ENCODE measurements at regions not wholly inside any gene's neighbourhood (a gene's known extent, or its start where the extent isn't known, plus 50 kb on each side); places are given as distances from the start of the nearest gene placed in this dataset.

- TF ChIP-seq RNF2 (IDR thresholded peaks at IDR 0.05; ENCODE audit: borderline replicate concordance, low read depth, low read length, missing control alignments, poor library complexity, severe bottlenecking) (no peak), CEBPB (IDR thresholded peaks at IDR 0.05; ENCODE audit: low read depth, low read length) (no peak), SRF (IDR thresholded peaks at IDR 0.05; ENCODE audit: low read depth, low read length) (no peak)
- TF ChIP-seq, protein P1, sequence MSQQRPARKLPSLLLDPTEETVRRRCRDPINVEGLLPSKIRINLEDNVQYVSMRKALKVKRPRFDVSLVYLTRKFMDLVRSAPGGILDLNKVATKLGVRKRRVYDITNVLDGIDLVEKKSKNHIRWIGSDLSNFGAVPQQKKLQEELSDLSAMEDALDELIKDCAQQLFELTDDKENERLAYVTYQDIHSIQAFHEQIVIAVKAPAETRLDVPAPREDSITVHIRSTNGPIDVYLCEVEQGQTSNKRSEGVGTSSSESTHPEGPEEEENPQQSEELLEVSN (IDR thresholded peaks at IDR 0.05) = no peak
Measured at GRCh38 chr5:77151501-77151900, 59.0 kb upstream of the PDE8B start (continued).

Data from H1 (cell line).